B cell (primary cell): ENCODE measurements at regions not wholly inside any gene's neighbourhood (a gene's known extent, or its start where the extent isn't known, plus 50 kb on each side); places are given as distances from the start of the nearest gene placed in this dataset.

ENCODE experiments used
- ATAC-seq: fragments of 200-7000 bp; cut with Tn5 transposase; one replicate; pipeline ENCODE4 v1.10.0; 2021; ENCODE audit warnings: low read depth, mild to moderate bottlenecking, moderate number of reproducible peaks, moderate library complexity
- CTCF ChIA-PET: fragments of 350-600 bp; sonication (Branson Sonifier 250); formaldehyde crosslinking; loops from one replicate; lab custom pipeline; 2021; ENCODE audit warnings: antibody characterized with exemption, inconsistent platforms; lab: Charles Lee
- POLR2A ChIA-PET: fragments of 350-600 bp; sonication (Branson Sonifier 250); formaldehyde crosslinking; loops from one replicate; lab custom pipeline; 2021; ENCODE audit warnings: antibody characterized with exemption; lab: Charles Lee
- DNase-seq: peaks from one replicate; pipeline ENCODE4 v3.0.0; 2013
- H2AFZ ChIP-seq: 2 replicates; pipeline ENCODE4 v1.6.1; 2012; ENCODE audit warnings: mild to moderate bottlenecking, low read depth, low read length; ENCODE audit not compliant: insufficient read depth, poor library complexity, severe bottlenecking
- H3K27ac ChIP-seq, 2 donors: 1 replicate in 1 of 2; 2 replicates in 1 of 2; pipeline ENCODE4 v1.5.1; 2012 to 2013; ENCODE audit warnings: low read length in 2 of 2, mild to moderate bottlenecking in 2 of 2, moderate library complexity in 1 of 2
- H3K27me3 ChIP-seq, 4 experiments: fragments of 200-600 bp in 1 of 4; sonication (generic) in 1 of 4; replicated peaks in 1 of 4; 1 replicate in 2 of 4; 2 replicates in 2 of 4; pipeline versions ENCODE4 v1.6.1 to v1.7.0; 2013 to 2016; ENCODE audit warnings: low read length in 3 of 4, mild to moderate bottlenecking in 2 of 4, mixed read lengths in 1 of 4, moderate library complexity in 1 of 4; ENCODE audit not compliant: insufficient read depth in 4 of 4, control insufficient read depth in 3 of 4; ENCODE audit errors: control extremely low read depth in 1 of 4
- H3K36me3 ChIP-seq, 2 experiments: replicated peaks in 1 of 2; 1 replicate in 1 of 2; 2 replicates in 1 of 2; pipeline versions ENCODE4 v1.6.1 to v1.7.1; 2013; ENCODE audit warnings: low read length in 1 of 2; ENCODE audit not compliant: insufficient read depth in 2 of 2, control insufficient read depth in 1 of 2; ENCODE audit errors: control extremely low read depth in 1 of 2, extremely low read depth in 1 of 2
- H3K4me1 ChIP-seq, 2 donors: fragments of 200-600 bp in 1 of 2; sonication (generic) in 1 of 2; 1 replicate in 1 of 2; 2 replicates in 1 of 2; pipeline versions ENCODE4 v1.5.1 to v1.6.1; 2013 to 2017; ENCODE audit warnings: low read length in 2 of 2; ENCODE audit not compliant: control insufficient read depth in 2 of 2, insufficient read depth in 2 of 2
- H3K4me2 ChIP-seq: replicated peaks from 2 replicates; pipeline ENCODE3; 2012; ENCODE audit warnings: mild to moderate bottlenecking, low read depth, low read length; ENCODE audit not compliant: poor library complexity, severe bottlenecking
- H3K4me3 ChIP-seq, 5 experiments: fragments of 200-600 bp in 1 of 5; sonication (generic) in 1 of 5; 1 replicate in 3 of 5; 2 replicates in 2 of 5; pipeline versions ENCODE4 v1.5.1 to v1.7.0; 2011 to 2016; ENCODE audit warnings: low read length in 4 of 5, mild to moderate bottlenecking in 4 of 5, low read depth in 2 of 5, control low read depth in 1 of 5, moderate library complexity in 1 of 5; ENCODE audit not compliant: insufficient read depth in 1 of 5; ENCODE audit errors: control extremely low read depth in 1 of 5, extremely low read depth in 1 of 5
- H3K79me2 ChIP-seq: fragments of 200-600 bp; sonication (generic); one replicate; pipeline ENCODE4 v1.6.0; 2016; ENCODE audit warnings: low read length; ENCODE audit not compliant: control insufficient read depth, insufficient read depth
- H3K9ac ChIP-seq: fragments of 200-600 bp; sonication (generic); 2 replicates; pipeline ENCODE4 v1.6.1; 2017; ENCODE audit warnings: mild to moderate bottlenecking, low read length, moderate library complexity
- H3K9me3 ChIP-seq, 3 donors: one replicate each; pipeline versions ENCODE4 v1.6.1 to v1.7.1; 2013; ENCODE audit warnings: low read length in 2 of 3; ENCODE audit not compliant: control insufficient read depth in 2 of 3, insufficient read depth in 1 of 3; ENCODE audit errors: control extremely low read depth in 1 of 3
- H4K20me1 ChIP-seq: 2 replicates; pipeline ENCODE4 v1.6.0; 2012; ENCODE audit warnings: mild to moderate bottlenecking, low read length; ENCODE audit not compliant: insufficient read depth, control insufficient read depth, poor library complexity, severe bottlenecking
- H3K27ac Mint-ChIP-seq: one replicate; pipeline ENCODE4 v1.8.0; 2021; ENCODE audit warnings: mixed read lengths
- H3K27me3 Mint-ChIP-seq: one replicate; pipeline ENCODE4 v1.8.0; 2021; ENCODE audit warnings: mixed read lengths
- H3K4me1 Mint-ChIP-seq: one replicate; pipeline ENCODE4 v1.8.0; 2021; ENCODE audit warnings: mixed read lengths
- H3K4me3 Mint-ChIP-seq: one replicate; pipeline ENCODE4 v1.8.0; 2021; ENCODE audit warnings: mixed read lengths
- H3K9me3 Mint-ChIP-seq: one replicate; pipeline ENCODE4 v1.8.0; 2022; ENCODE audit warnings: mixed read lengths; ENCODE audit not compliant: insufficient read depth
- EZH2 ChIP-seq: IDR thresholded peaks from 2 replicates; pipeline ENCODE4 v1.6.1; 2012; ENCODE audit warnings: borderline replicate concordance, low read depth, mild to moderate bottlenecking, moderate library complexity, low read length; ENCODE audit not compliant: insufficient read depth, poor library complexity, severe bottlenecking
- WGBS: methylation state at CpG from one replicate; pipeline ENCODE4 v1.1.5; 2013; ENCODE audit warnings: missing lambda C conversion rate; ENCODE audit not compliant: insufficient coverage; 5-methylcytosine and 5-hydroxymethylcytosine counted together
- intact Hi-C: fragments of 100-400 bp; cut with micrococcal nuclease; formaldehyde crosslinking; loops from one replicate; pipeline ENCODE4 v1.10.0; 2022
- TF ChIP-seq, protein P1 (sequence below): fragments of 200-600 bp; IDR thresholded peaks from one replicate; pipeline ENCODE4 v1.8.0; 2022; ENCODE audit warnings: antibody characterized with exemption, mild to moderate bottlenecking

DNA sequence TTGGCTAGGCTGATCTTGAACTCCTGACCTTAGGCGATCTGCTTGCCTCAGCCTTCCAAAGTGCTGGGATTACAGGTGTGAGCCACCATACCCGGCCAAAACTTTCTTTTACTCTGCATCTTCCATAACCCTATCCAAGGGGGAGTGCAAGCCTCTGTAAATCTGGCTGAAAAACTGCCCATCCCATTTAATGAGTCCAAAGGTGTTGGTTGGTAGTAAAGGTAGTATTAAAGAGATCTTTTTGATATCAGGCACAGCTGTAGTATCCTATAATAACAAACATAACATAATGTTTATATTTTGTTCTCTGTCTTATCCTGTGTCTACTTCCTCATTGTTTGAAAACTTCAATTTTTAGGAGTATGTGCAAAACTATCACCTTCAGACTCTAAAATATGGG is 559.8 kb upstream of the ATXN8OS start:
- WGBS, result no CpG with 5 or more reads among the region's 2 CpGs
- no peak overlapping the region for H3K4me2 ChIP-seq
- H3K79me2 ChIP-seq, result no peaks in the 10 kb centered on the region
- H3K27ac Mint-ChIP-seq, result no peak overlapping the region
- no peak overlapping the region for H2AFZ ChIP-seq
- no peaks in the 10 kb centered on the region for H3K36me3 ChIP-seq
- no peak overlapping the region for H3K9ac ChIP-seq
- DNase-seq, result no peak
- no peaks in the 10 kb centered on the region for H3K27me3 Mint-ChIP-seq
- no peak overlapping the region for H3K4me3 ChIP-seq
- CTCF ChIA-PET, result no interaction called here
- no peaks in the 10 kb centered on the region for H3K9me3 ChIP-seq
- intact Hi-C loops, result no loop called here
- H4K20me1 ChIP-seq, result no peaks in the 10 kb centered on the region
- no peak overlapping the region for H3K4me3 Mint-ChIP-seq
- H3K9me3 Mint-ChIP-seq, result peaks cover 2% of the 10 kb centered on the region
- H3K4me1 Mint-ChIP-seq, result no peaks in the 10 kb centered on the region
- no peak for TF ChIP-seq EZH2
- TF ChIP-seq, protein P1, sequence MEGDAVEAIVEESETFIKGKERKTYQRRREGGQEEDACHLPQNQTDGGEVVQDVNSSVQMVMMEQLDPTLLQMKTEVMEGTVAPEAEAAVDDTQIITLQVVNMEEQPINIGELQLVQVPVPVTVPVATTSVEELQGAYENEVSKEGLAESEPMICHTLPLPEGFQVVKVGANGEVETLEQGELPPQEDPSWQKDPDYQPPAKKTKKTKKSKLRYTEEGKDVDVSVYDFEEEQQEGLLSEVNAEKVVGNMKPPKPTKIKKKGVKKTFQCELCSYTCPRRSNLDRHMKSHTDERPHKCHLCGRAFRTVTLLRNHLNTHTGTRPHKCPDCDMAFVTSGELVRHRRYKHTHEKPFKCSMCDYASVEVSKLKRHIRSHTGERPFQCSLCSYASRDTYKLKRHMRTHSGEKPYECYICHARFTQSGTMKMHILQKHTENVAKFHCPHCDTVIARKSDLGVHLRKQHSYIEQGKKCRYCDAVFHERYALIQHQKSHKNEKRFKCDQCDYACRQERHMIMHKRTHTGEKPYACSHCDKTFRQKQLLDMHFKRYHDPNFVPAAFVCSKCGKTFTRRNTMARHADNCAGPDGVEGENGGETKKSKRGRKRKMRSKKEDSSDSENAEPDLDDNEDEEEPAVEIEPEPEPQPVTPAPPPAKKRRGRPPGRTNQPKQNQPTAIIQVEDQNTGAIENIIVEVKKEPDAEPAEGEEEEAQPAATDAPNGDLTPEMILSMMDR, result no peak
- no peaks in the 10 kb centered on the region for H3K27me3 ChIP-seq
- ATAC-seq, result no peak
- no peaks in the 10 kb centered on the region for H3K4me1 ChIP-seq
- POLR2A ChIA-PET, result no interaction called here
- H3K27ac ChIP-seq, result no peak overlapping the region

DNA sequence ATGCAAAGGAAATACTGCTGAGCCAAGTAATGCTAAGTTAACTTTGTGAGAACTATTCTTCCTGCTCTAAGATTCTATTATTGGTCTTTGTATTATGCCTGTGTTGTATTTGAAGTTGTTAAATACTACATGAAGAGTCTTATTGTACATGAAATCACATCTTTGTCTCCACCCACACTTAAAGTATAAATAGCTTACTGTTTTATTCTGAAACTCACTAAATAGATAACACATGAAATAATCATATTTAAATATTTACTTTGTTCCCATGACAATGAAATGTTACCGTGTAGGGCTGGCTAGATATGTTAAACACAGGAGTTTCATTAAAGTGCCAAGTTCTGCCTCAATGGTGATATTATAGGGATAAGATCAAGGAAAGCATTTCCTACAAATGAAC is 562.1 kb upstream of the ATXN8OS start:
- no peaks in the 10 kb centered on the region for H3K27me3 Mint-ChIP-seq
- ATAC-seq, result no peak
- Histone ChIP-seq H3K36me3 (no peaks in the 10 kb centered on the region), H4K20me1 (no peaks in the 10 kb centered on the region), H3K27ac (no peak overlapping the region), H3K4me1 (no peaks in the 10 kb centered on the region), H2AFZ (no peak overlapping the region), H3K4me3 (no peak overlapping the region), H3K4me2 (no peak overlapping the region), H3K79me2 (no peaks in the 10 kb centered on the region), H3K9ac (no peak overlapping the region), H3K27me3 (no peaks in the 10 kb centered on the region), H3K9me3 (no peaks in the 10 kb centered on the region)
- no peak overlapping the region for H3K4me3 Mint-ChIP-seq
- POLR2A ChIA-PET, result no interaction called here
- CTCF ChIA-PET, result no interaction called here
- no peak for DNase-seq
- no peak overlapping the region for H3K27ac Mint-ChIP-seq
- H3K4me1 Mint-ChIP-seq, result no peaks in the 10 kb centered on the region
- no CpG with 5 or more reads among the region's 1 CpG for WGBS
- no peak for TF ChIP-seq EZH2
- TF ChIP-seq, protein P1, result no peak
- H3K9me3 Mint-ChIP-seq, result no peaks in the 10 kb centered on the region
- intact Hi-C loops, result no loop called here
